ENCODE measurements at regions not wholly inside any gene's neighbourhood (a gene's known extent, or its start where the extent isn't known, plus 50 kb on each side); places are given as distances from the start of the nearest gene placed in this dataset.

- Mint-ChIP-seq H3K9me3 (no peaks in the 10 kb centered on the region), H3K27ac (no peak overlapping the region), H3K4me3 (no peak overlapping the region), H3K27me3 (ENCODE audit: insufficient read depth, low read depth, poor library complexity) (peaks cover 3% of the 10 kb centered on the region), H3K4me1 (no peaks in the 10 kb centered on the region; the same call in 2 of the 3 replicates), H3K36me3 (ENCODE audit: low read depth) (no peaks in the 10 kb centered on the region)
- Histone ChIP-seq H3K9me2 (ENCODE audit: insufficient read depth) (0 out of 2 replicates have a peak, but pooled peaks cover 4% of the 10 kb centered on the region), H2AFZ (0 out of 2 replicates have a peak overlapping the region, but pooled peaks have one; percentile 38), H3K27ac (ENCODE audit: low read depth) (no peak overlapping the region), H4K20me1 (replicated peaks; ENCODE audit: insufficient read depth) (no peaks in the 10 kb centered on the region), H3K27me3 (ENCODE audit: insufficient read depth) (no peaks in the 10 kb centered on the region), H3F3A (replicated peaks; ENCODE audit: low read depth) (no peaks in the 10 kb centered on the region), H3K4me3 (no peak overlapping the region), H3K79me2 (replicated peaks; ENCODE audit: insufficient read depth) (no peaks in the 10 kb centered on the region), H3K4me2 (no peak overlapping the region), H3K36me3 (ENCODE audit: insufficient read depth) (no peaks in the 10 kb centered on the region), H3K4me1 (ENCODE audit: insufficient read depth) (no peaks in the 10 kb centered on the region)
- DNase-seq (ENCODE audit: low spot score): no peak
- no peak for TF ChIP-seq EZH2 (IDR thresholded peaks at IDR 0.05; ENCODE audit: low read depth, unreplicated experiment)
- ATAC-seq: no peak
These were observed 244.9 kb upstream of the KLF4 start for GRCh38 chr9:107734256-107735013.

- Histone ChIP-seq H3K4me1 (ENCODE audit: insufficient read depth) (no peaks in the 10 kb centered on the region), H3K79me2 (replicated peaks; ENCODE audit: insufficient read depth) (no peaks in the 10 kb centered on the region), H3K27me3 (ENCODE audit: insufficient read depth) (no peaks in the 10 kb centered on the region), H3K4me3 (no peak overlapping the region), H3K9me2 (ENCODE audit: insufficient read depth) (0 out of 2 replicates have a peak, but pooled peaks cover 4% of the 10 kb centered on the region), H4K20me1 (replicated peaks; ENCODE audit: insufficient read depth) (no peaks in the 10 kb centered on the region), H3K36me3 (ENCODE audit: insufficient read depth) (no peaks in the 10 kb centered on the region), H3F3A (replicated peaks; ENCODE audit: low read depth) (no peaks in the 10 kb centered on the region), H2AFZ (peak overlapping the region; percentile 90; the same call in 1 of the 2 replicates), H3K27ac (ENCODE audit: low read depth) (no peak overlapping the region), H3K4me2 (no peak overlapping the region)
- TF ChIP-seq JUNB (IDR thresholded peaks at IDR 0.05; ENCODE audit: unreplicated experiment) (no peak), CREB1 (CRISPR knock-in tag; IDR thresholded peaks at IDR 0.05; ENCODE audit: low read depth) (no peak), ZNF462 (CRISPR knock-in tag; IDR thresholded peaks at IDR 0.05) (no peak), NANOG (IDR thresholded peaks at IDR 0.05; ENCODE audit: borderline replicate concordance) (no peak), POLR2AphosphoS5 (IDR thresholded peaks at IDR 0.05; ENCODE audit: low read depth) (no peak), ZNF114 (CRISPR knock-in tag; IDR thresholded peaks at IDR 0.05) (no peak), REST (IDR thresholded peaks at IDR 0.05; ENCODE audit: unreplicated experiment) (no peak), ZNF331 (CRISPR knock-in tag; IDR thresholded peaks at IDR 0.05; ENCODE audit: low read depth) (no peak)
- H3K36me3 Mint-ChIP-seq (ENCODE audit: low read depth): no peaks in the 10 kb centered on the region
- DNase-seq (ENCODE audit: low spot score) (no peak), ATAC-seq (no peak)
- H3K4me3 Mint-ChIP-seq: no peak overlapping the region
- no peaks in the 10 kb centered on the region; the same call in 2 of the 3 replicates for H3K4me1 Mint-ChIP-seq
- H3K9me3 Mint-ChIP-seq: no peaks in the 10 kb centered on the region
- H3K27me3 Mint-ChIP-seq (ENCODE audit: insufficient read depth, low read depth, poor library complexity): peaks cover 3% of the 10 kb centered on the region
- H3K27ac Mint-ChIP-seq: no peak overlapping the region
These were observed 243.9 kb upstream of the KLF4 start for GRCh38 chr9:107733523-107733894.

Measured in GM23338 (cell line).